ENCODE measurements at regions not wholly inside any gene's neighbourhood (a gene's known extent, or its start where the extent isn't known, plus 50 kb on each side); places are given as distances from the start of the nearest gene placed in this dataset.
A peak's percentile ranks its signal among the peaks of the same experiment; 100 is the strongest.
"Not testable (repeated sequence)": the region's sequence is repeated elsewhere in the genome, so short reads cannot be mapped to it uniquely, and the experiment has no call there.

DNA sequence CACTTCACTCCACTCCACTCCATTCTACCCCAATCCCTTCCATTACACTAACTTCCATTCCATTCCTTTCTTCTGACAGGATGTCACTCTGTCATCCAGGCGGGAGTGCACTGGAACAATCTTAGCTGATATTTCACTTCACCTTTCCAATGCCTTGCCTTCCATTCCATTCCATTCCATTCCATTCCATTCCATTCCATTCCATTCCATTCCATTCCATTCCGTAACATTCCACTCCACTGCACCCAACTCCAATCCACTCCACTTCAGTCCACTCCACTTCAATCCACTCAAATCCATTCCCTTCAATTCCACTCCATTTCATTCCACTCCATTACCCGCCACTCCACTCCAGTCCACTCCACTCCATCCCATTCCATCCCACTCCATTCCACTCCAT lies 1099.4 kb downstream of the TSPY10 start:
- peak; percentile 37 for DNase-seq

DNA sequence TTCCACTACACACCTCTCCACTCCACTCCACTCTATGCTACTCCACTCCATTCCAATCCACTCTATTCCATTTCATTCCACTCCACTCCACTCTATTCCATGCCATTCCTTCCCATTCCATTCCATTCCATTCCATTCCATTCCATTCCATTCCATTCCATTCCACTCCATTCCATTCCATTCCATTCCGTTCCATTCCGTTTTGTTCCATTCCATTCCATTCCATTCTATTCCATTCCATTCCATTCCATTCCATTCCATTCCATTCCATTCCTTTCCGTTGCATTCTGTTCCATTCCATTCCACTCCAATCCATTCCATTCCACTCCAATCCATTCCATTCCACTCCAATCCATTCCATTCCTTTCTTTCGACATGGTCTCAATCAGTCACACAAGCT lies 1121.1 kb downstream of the TSPY10 start:
- DNase-seq = not testable (repeated sequence)

DNA sequence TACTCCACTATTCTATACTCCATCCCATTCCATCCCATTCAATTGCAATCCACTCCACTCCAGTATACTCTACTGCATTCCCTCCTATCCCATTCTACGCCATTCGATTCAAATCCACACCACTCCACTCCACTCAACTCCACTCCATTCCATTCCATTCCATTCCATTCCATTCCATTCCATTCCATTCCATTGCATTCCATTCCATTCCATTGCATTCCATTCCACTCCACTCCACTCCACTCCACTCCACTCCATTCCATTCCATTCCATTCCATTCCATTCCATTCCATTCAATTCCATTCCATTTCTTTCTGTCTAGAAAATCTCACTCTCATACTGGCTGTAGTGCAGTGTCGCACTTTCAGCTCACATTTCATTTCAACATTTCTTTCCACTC lies 1129.4 kb downstream of the TSPY10 start:
- DNase-seq = not testable (repeated sequence)

- no peak for DNase-seq
Measured at GRCh38 chrY:10666785-10667184, 1139.1 kb downstream of the TSPY10 start.

DNA sequence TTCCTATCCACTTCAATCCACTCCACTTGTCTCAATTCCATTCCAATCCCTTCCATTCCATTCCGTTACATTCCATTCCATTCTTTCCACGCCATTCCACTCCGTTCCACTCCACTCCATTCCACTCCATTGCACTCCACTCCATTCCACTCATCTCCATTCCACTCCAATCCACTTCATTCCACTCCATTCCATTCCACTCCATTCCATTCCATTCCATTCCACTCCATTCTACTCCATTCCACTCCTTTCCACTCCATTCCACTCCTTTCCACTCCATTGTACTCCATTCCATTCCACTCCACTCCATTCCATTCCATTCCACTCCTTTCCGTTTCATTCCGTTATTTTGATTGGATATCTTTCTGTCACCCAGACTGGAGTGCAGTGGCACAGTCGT lies 1158.7 kb downstream of the TSPY10 start:
- DNase-seq = no peak
